ENCODE measurements at regions not wholly inside any gene's neighbourhood (a gene's known extent, or its start where the extent isn't known, plus 50 kb on each side); places are given as distances from the start of the nearest gene placed in this dataset.

- TF ChIP-seq POLR2A (IDR thresholded peaks at IDR 0.05) (no peak), CTCF (IDR thresholded peaks at IDR 0.05) (no peak), POLR2AphosphoS5 (IDR thresholded peaks at IDR 0.05) (no peak)
Observed at GRCh38 chr17:73774852-73775251, 130.6 kb upstream of the SDK2 start.

Data from prostate gland (tissue), 2 donors.